HG02970 (cell line): ENCODE measurements at regions not wholly inside any gene's neighbourhood (a gene's known extent, or its start where the extent isn't known, plus 50 kb on each side); places are given as distances from the start of the nearest gene placed in this dataset.
"Not testable (repeated sequence)": the region's sequence is repeated elsewhere in the genome, so short reads cannot be mapped to it uniquely, and the experiment has no call there.

Experiments
- ATAC-seq: cut with Tn5 transposase; IDR thresholded peaks from one replicate; pipeline ENCODE4 v1.9.1; 2021; ENCODE audit warnings: mild to moderate bottlenecking, moderate library complexity, moderate number of reproducible peaks; ENCODE audit not compliant: unreplicated experiment, low FRiP score

DNA sequence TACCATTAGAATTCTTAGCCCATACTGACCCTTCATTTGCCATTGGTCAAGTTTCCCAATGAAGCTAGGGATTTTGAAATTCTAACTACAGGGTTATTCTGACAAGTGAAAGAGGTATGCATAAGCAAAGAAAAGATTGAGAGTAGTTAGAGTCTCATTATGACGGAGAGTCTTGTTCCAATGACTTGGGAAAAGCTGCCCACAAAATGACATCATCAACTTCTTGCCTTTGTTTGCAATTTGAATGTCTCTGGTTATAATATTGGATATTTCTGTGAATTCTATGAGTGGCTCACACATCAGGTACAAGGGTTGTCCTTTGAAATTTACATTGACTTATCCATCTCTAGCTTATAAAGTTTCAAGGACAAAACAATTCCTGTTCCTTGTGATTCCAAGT lies 772.2 kb downstream of the TRIB2 start:
- ATAC-seq, result no peak

DNA sequence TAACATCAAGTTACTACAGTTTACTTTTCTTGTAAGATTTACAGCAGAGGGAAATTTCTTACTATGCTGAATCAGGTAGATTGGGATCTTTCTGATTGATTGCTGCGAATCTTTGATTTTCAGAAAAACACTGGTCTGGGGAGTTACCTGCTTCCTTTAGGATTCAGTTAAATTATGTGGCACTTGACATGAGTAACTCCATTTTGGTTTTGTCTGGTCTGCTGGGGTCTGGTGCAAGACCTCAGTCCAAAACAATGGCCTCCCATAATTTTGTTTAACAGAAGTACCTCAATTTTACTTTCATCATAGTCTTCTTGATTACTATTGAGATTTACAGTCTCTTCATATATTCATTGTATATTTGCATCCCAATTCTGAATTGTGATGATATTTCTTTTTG lies 775.5 kb downstream of the TRIB2 start:
- ATAC-seq, result no peak

DNA sequence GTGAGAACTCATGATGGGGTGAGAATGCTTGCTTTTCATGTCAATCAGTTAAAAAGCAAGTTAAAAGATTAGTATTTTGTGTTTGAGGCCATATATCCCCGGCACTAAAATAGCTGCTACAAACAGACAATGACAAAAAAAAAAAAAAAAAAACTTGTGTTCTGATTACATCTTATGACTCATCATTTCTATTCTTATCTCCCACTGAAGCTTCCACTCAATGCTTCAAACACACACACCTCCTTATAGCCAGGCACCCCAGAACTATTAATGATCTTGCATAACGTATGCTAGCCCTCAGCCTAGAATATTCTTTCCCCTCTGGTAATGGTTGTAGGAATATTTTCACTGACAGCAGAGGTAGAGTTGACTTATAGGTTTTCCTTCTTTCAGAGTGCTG lies 778.3 kb downstream of the TRIB2 start:
- ATAC-seq, result no peak

DNA sequence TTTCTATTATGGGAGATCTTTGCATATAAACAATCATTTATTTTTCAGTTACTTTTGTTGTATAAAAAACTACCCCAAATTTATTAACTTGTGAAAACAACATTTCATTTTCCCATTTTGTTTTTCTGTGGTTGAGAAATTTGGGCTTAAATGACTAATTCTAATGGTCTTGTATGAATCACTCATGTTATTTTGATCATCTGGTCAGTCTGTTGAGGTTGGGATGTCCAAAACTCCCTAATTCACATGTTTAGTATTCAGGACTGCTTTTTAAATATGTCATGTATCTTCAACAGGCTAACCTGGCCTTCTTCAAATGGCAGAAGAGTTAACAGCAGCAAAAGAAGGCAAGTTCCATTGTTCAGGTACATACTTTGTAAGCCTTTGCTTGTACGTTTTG lies 788.1 kb downstream of the TRIB2 start:
- ATAC-seq, result no peak

DNA sequence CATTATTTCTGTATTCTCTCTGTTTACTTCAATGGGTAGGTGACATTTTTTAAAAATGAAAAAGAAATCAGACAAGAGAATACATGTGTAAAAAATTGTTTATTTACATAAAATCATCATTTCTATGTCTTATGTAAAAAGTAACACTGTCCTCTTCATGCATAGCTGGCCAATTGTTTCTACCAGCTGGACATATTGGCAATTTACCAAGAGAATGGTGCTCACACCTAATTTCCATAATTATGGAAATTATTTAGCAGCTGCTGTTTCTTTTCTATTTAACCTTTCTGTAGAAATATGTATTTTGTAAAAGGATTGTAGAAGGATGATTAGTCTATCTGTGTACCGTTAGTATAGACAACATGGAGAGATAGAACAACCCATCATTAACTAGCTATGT lies 791.9 kb downstream of the TRIB2 start:
- no peak for ATAC-seq

DNA sequence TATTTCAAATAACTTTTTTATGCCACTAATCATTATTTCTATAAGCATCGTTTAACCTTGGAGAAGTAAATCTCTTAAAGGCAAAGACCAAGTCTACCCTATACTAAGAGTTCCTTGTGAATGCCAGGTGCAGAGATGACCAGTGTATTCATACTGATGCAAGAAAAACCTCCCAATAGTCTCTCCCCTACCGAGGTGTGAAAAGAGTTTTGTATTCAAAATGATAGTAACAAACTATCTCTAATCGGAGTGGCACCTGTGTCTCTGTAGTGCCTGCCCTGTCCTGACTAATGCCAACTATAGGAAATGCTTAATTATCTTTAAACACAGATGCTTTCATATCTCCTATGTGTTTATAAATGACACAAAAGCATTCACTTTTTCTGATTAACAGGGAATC lies 798.5 kb downstream of the TRIB2 start:
- no peak for ATAC-seq

DNA sequence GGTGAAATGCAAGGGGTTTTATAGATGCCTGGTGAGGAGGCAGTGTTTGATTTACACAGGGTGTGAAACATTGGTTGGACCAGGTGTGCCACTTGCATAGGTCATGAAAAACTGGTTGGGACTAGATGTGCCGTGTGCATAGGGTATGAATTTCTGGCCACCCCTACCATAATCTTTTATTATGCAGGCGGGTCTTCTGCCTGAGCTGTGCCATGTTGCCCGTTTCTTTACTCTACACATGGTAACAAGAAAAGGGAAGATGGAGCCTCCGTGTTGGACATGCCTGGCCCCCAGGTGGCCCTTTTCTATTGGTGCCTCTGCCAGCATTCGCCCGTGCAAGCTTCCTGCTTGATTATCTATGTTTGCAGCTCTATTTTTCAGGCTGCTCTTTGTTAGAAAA lies 805.4 kb downstream of the TRIB2 start:
- ATAC-seq, result no peak

DNA sequence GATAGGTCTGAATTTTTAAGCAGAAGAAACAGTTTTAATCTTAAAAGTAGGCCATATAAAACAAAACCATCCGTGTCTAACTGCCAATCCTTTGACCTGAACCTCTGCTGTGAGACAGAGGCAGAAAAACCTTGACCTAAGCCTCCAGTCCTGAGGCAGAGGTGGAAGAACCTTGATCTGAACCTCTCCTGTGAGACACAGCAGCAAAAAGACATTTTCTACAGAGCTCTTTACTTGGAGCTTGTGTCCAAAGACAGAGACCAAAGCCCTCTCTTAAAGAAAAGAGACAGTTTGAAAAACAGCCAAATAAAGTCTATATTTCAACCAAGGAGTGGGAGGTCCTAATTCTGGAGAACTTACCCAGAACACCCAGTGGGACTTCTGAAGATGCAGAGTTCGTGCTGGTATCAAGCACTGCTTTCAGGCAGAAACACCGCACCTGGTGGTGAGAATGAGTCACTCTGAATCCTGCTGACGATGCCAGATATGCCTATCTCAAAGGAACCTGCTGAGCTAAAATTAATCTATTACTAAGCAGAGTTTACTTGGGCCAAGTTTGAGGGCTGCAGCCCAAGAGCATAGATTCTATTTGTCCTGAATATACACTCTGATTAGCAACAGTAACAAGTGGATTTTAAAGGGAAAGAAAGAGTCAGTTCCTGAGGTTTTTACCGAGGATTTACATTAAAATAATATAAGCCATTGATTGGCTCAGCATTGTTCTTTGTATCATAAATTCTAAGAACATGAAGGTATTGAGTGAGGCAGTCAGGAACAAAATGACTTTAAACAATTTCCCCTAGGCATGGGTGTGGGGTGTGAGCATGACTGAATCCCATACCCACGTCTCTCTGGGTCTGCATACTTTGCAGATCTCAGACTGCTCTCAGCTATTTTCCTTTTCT lies 806.4 kb downstream of the TRIB2 start:
- ATAC-seq, result peak; percentile 97

DNA sequence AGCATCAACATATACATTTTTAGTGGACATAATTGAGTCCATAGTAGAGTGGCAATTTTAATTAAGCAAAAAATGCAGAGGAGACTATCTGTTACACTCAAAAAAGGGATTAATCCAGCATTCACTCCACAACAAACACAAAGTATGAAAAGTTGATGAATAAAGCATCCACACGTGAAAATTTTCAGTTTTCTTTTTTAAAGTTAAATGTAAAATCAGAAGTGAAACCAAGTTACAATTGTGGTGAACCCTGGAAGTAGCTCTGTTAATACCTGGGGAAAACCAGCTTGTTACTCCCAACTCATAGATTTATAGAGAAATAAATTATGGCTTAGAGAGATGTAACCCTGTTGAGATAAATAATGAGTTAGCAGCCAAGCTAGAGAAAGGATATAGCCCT lies 807.8 kb downstream of the TRIB2 start:
- no peak for ATAC-seq

DNA sequence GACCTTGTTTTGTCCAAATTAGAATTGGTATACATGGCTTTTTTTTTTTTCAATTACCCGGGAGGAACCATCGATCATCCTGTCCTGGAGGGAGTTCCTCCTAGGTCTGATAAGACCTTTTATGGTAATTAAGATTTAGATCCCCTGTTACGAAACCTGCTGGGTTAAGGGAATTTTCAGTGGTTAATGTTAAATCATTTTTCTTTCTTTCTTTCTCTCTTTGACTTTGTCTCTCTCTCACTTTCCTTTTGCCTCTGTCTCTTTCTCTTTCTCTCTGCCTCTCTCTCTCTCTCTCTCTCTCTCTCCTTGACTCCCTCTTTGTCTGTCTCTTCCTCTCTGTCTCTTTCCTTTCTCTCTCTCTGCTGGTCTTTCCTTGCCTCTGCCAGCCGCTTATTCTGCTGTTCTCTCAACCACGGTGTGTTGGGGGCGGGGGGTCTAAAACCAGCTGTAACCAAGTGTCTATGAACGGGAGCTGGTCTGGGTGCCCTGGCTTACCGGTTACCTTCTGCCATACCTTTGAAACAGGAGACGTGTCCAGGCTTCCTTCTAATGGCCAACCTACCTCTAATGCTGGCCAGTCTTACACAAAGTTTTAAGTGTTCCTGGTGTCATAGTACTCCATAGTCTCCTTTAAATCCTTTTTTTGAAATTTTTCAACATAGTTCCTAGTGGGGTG lies 815.1 kb downstream of the TRIB2 start:
- not testable (repeated sequence) for ATAC-seq

DNA sequence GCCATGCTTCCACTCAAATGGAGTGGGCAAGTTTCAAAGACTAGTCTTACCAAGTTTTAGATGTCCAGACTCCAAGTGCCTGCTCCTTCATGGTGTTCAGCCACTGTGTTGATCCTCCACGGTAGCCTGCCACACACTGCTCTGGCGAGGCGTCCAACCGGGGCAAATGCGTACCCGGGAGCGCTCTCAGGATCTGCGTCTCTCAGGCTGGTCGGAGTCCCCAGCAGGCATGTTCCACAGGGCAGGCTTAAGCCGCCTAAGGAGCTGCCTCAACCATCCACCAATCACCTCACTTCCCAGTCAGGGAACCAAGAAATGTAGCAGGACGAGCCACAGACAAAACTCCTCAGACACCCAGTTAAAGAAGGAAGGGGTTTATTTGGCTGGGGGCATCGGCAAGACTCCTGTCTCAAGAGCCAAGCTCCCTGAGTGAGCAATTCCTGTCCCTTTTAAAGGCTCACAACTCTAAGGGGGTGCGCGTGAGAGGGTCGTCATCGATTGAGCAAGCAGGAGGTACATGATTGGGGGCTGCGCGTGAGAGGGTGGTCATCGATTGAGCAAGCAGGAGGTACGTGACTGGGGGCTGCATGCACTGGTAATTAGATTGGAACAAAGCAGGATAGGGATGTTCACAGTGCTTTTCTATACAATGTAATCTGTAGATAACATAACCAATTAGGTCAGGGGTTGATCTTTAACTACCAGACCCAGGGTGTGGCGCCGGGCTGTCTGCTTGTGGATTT lies 816.2 kb downstream of the TRIB2 start:
- not testable (repeated sequence) for ATAC-seq

DNA sequence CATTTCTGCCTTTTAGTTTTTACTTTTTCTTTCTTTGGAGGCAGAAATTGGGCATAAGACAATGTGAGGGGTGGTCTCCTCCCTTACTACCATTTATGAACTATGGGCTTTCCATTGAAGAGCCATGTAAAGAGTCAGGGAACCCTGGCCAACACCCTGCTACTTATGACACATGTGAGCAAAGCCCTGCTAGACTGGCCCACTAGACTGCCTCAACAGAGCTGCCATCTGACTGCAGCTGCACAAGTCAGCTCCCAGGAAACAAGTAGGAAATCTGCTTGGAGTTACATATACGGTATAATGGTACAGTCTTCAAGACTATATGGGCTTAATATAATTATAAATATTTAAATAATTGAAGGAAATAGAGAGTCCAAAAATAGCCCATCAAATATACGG lies 816.8 kb downstream of the TRIB2 start:
- ATAC-seq, result no peak

DNA sequence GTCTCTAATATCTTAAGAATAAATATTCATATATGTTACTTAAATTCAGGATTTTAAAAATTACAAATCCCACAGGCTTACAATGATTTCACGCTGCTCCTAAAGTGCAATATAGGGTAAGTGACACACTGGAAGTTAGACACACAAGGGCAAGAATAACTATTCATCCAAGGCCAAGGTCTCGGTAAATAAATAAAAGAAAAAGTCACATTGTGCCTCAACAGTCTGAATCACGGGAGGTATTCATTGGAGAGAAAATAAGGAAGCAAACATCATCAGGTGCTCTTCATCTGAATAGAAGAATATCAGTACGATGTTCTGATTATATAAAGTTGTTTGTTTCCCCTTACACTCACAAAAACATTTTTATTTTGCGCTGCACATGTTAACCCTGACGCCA lies 820.2 kb downstream of the TRIB2 start:
- ATAC-seq, result no peak

DNA sequence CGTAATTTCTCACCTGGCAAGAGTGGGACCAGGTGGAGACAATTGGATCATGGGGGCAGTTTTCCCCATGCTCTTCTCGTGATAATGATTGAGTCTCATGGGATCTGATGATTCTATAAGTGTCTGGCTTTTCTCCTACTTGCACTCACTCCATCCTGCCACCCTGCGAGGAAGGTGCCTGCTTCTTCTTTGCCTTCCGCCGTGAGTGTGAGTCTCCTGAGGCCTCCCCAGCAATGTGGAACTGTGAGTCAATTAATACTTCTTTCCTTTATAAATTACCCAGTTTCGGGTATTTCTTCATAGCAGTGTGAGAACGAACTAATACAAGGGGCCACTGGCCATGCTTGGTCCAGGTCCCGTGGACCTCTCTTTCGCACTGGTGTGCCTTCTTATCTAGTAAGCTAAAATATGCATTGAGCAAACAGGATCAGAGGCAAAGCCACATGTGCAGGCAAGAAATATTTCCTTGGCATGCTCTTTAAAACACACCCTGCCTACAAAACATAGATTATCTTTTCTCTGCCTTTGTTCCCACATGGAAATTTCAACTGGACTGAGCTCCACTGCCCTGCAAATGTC lies 821.1 kb downstream of the TRIB2 start:
- no peak for ATAC-seq

DNA sequence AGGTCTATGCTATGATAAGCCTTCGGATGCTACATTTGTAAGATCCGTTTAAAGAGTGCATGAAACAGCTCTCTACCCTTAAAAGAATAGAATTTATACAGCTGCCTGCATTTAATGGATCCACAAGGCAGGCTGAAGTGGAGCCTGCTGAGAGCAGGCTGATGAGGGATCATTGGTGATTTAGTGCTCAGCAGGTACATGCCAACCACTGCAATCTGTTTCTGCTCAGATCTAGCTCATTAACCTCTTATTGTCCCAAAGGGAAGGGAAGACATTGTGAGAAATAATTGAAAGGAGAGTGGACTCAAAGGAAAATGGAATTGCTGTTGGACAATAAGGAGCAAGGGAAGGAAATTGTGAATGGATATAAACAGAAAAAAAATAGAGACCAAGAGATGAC lies 822.6 kb downstream of the TRIB2 start:
- ATAC-seq, result no peak

DNA sequence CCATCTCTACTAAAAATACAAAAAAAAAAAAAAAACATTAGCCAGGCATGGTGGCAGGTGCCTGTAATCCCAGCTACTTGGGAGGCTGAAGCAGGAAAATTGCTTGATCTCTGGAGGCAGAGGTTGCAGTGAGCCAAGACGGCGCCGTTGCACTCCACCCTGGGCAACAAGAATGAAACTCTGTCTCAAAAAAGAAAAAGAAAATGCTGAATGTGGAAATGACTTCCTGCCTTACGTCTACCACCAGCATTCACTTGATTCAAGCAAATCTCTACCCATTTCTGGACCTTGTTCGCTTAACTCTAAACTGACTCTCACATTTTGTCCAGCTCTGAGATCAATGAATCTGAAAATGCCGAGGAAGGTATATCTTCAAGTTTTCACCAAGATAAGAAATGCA lies 825.3 kb downstream of the TRIB2 start:
- no peak for ATAC-seq

DNA sequence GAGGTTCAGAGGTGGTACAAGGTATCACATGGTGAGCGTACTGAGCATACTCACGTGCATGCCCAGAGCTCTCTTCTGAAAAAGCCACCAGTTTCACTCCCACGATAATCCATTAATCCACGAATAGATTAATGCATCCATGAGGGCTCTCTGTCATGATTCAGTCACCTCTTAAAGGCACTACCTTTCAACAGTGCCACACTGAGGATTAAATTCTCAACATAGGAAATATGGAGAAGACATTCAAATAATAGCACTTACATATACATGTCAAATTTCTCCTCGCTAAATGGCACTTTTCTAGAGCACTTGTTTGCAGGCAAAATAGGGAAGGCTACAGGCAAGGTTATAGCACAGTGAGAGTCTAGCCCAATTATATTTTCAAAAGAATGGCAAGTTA lies 825.9 kb downstream of the TRIB2 start:
- ATAC-seq, result no peak

DNA sequence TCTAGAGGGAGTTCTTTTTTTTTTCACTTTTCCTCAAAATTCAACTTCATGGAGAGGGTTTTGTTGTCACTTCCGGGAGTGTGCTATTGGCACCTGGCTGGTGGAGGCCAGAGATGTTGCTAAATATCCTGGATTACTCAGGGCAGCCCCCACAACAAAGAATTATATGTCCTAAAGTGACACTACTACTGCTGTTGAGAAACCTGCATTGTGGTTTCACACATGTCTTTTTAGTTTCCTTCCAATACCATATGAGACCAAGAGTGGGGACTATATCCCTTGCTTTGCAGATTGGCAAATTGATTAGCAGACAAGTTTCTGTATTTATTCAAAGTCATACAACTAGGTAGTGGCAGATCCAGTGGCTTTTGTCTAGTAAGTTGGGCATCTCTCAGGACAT lies 826.8 kb downstream of the TRIB2 start:
- ATAC-seq, result no peak

DNA sequence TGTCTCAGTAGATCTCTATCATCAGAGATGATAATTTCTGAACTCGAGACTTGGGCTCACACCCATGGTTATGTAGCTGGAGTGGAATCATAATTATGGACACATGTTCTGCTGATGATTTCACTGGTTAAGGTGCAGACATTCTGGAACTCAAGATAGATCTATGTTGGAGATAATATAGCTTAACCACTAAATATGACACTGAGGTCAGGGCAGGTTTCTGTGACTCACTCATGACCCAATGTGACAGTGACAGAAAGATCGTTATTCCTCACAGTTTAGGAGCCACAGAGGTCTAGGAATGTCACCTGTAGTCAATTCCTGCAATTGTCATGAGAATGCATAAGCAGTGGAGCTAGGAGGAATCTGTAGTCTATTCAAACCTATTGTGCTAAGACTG lies 828.6 kb downstream of the TRIB2 start:
- no peak for ATAC-seq

DNA sequence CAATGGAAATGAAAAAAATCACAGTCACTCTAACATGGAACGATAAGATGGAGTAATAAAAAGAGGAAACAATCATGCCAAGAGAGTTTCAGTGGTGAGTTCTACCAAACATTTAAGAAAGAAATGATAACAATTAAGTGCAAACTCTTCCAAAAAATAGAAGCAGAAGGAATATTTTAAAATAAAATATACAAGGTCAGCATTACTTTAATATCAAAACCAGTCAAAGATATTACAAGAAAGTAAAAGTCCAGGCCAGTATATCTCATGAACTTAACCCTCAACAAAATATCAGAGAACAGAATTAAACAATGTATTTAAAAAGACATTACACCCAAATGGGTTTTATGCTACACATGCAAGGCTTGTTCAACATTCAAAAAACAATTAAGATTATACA lies 829.4 kb downstream of the TRIB2 start:
- no peak for ATAC-seq
